Natural killer cell treated with Interleukin-12 subunit alpha and Interleukin-12 subunit beta and Interleukin-15 and Interleukin-18, amount 100 ng/mL, for 72 hours (primary cell): ENCODE measurements at regions not wholly inside any gene's neighbourhood (a gene's known extent, or its start where the extent isn't known, plus 50 kb on each side); places are given as distances from the start of the nearest gene placed in this dataset.

Source experiments
- ATAC-seq, 2 donors: fragments of 150-1000 bp; cut with Tn5 transposase in 1 of 2; sonication (Bioruptor Pico), chemical (Tn5 transposase) in 1 of 2; 2 replicates each; pipeline ENCODE4 v1.10.0; 2021
- DNase-seq: peaks from one replicate; pipeline ENCODE4 v3.0.0; 2022; ENCODE audit warnings: low spot score
- H3K27ac Mint-ChIP-seq, 2 donors: 1 replicate in 1 of 2; 2 replicates in 1 of 2; pipeline ENCODE4 v1.8.0; 2022; ENCODE audit warnings: mixed read lengths in 2 of 2, mild to moderate bottlenecking in 1 of 2, moderate library complexity in 1 of 2
- H3K27me3 Mint-ChIP-seq, 2 donors: 1 replicate in 1 of 2; 2 replicates in 1 of 2; pipeline ENCODE4 v1.8.0; 2022; ENCODE audit warnings: mixed read lengths in 2 of 2
- H3K36me3 Mint-ChIP-seq: one replicate; pipeline ENCODE4 v1.8.0; 2022; ENCODE audit warnings: mixed read lengths
- H3K4me1 Mint-ChIP-seq, 2 donors: 1 replicate in 1 of 2; 2 replicates in 1 of 2; pipeline ENCODE4 v1.8.0; 2022; ENCODE audit warnings: low read depth in 2 of 2, mixed read lengths in 2 of 2, mild to moderate bottlenecking in 1 of 2
- H3K4me3 Mint-ChIP-seq: one replicate; pipeline ENCODE4 v1.8.0; 2022; ENCODE audit warnings: mixed read lengths
- H3K9me3 Mint-ChIP-seq: 2 replicates; pipeline ENCODE4 v1.8.0; 2022; ENCODE audit warnings: mixed read lengths

DNA sequence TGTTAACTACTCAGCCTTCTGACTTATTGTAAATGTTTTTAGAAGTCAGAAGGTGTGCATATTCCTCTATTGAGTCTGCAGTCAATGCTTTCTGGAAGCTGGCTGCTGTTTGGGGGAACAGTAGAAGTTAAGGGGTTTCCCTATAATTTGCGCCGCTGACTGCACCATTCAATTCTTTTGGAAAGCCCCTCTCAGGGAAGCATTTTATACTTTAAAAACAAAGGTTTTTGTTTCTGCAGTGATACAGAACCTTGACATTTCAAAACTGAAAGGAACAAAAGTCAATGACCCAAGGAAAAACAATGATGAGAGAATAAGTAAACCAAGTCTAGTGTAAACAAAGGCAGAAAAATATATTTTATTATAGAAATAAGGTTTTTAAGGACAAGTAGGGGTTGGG is 120.8 kb upstream of the TNFAIP3 start:
- no peak for ATAC-seq
- H3K36me3 Mint-ChIP-seq: no peaks in the 10 kb centered on the region
- DNase-seq: no peak
- H3K27ac Mint-ChIP-seq: peak overlapping the region in 1 of 2 donors; percentile 81
- H3K4me1 Mint-ChIP-seq: peaks cover 14 to 29% of the 10 kb centered on the region in 2 donors
- H3K4me3 Mint-ChIP-seq: no peak overlapping the region
- H3K27me3 Mint-ChIP-seq: peaks cover 0 to 2% of the 10 kb centered on the region in 2 donors
- no peaks in the 10 kb centered on the region for H3K9me3 Mint-ChIP-seq

- Mint-ChIP-seq H3K9me3 (no peaks in the 10 kb centered on the region), H3K4me3 (no peak overlapping the region), H3K36me3 (no peaks in the 10 kb centered on the region), H3K27me3 (peaks cover 0 to 6% of the 10 kb centered on the region in 2 donors), H3K4me1 (peaks cover 14 to 32% of the 10 kb centered on the region in 2 donors), H3K27ac (no peak overlapping the region)
- DNase-seq: no peak
- ATAC-seq: no peak
Measured at GRCh38 chr6:137749696-137750211, 117.3 kb upstream of the TNFAIP3 start.

GRCh38 chr6:137750297-137750696 is 116.8 kb upstream of the TNFAIP3 start:
- peaks cover 3 to 6% of the 10 kb centered on the region in 2 donors for H3K27me3 Mint-ChIP-seq
- peaks cover 8 to 28% of the 10 kb centered on the region in 2 donors for H3K4me1 Mint-ChIP-seq
- no peaks in the 10 kb centered on the region for H3K36me3 Mint-ChIP-seq
- no peak overlapping the region for H3K4me3 Mint-ChIP-seq
- H3K9me3 Mint-ChIP-seq: no peaks in the 10 kb centered on the region
- DNase-seq (no peak), ATAC-seq (no peak)
- no peak overlapping the region for H3K27ac Mint-ChIP-seq

DNA sequence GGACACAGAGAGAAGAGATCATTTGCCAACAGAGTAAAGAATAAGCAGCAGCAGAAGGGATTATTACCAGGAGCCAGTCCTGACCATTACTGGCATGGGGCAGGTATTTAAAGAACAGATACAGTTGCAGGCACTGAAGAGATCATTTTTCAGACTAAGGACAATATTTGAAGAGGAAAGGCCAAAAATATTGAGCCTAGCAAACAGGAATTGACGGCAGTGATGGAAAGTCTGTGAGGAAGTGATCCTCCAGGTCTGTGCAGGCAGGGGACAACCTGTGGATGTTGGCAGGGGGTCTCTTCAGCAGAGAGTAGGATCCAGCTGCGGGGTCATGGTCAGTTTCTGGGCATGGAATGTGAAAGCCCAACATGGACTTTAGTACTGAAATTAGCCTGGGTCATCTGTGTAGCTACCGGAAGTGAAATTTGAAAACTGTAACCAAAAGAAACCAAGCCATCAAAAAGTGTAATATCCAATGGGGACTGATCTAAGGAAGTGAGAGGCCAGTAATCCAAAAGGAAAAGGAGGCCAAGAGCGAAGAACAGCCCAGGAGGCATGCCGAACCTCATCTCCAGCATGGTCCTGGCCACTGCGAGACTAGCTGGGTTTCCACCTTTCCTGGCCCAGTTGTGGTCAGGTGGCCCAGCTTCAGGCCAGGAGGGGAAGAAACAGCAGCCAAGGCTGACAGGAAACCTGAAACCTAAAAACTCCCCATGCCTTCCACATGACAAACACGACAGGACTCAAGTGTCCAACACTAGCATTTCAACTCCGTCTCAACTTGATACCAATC is 115.1 kb upstream of the TNFAIP3 start:
- ATAC-seq (no peak), DNase-seq (no peak)
- Mint-ChIP-seq H3K36me3 (no peaks in the 10 kb centered on the region), H3K4me3 (no peak overlapping the region), H3K27ac (peak overlapping the region in 1 of 2 donors; percentile 40), H3K9me3 (no peaks in the 10 kb centered on the region), H3K27me3 (peaks cover 6 to 8% of the 10 kb centered on the region in 2 donors), H3K4me1 (peaks cover 6 to 19% of the 10 kb centered on the region in 2 donors)

- peaks cover 10 to 15% of the 10 kb centered on the region in 2 donors for H3K4me1 Mint-ChIP-seq
- DNase-seq: no peak
- H3K36me3 Mint-ChIP-seq: no peaks in the 10 kb centered on the region
- H3K27ac Mint-ChIP-seq: no peak overlapping the region
- ATAC-seq: no peak
- H3K4me3 Mint-ChIP-seq: no peak overlapping the region
- H3K9me3 Mint-ChIP-seq: no peaks in the 10 kb centered on the region
- peaks cover 6 to 8% of the 10 kb centered on the region in 2 donors for H3K27me3 Mint-ChIP-seq
Measured at GRCh38 chr6:137754366-137754765, 112.7 kb upstream of the TNFAIP3 start.

GRCh38 chr6:137754866-137755265 is 112.2 kb upstream of the TNFAIP3 start:
- Mint-ChIP-seq H3K4me1 (peaks cover 10 to 15% of the 10 kb centered on the region in 2 donors), H3K27ac (peak overlapping the region in 1 of 2 donors; percentile 75)
- ATAC-seq: no peak

GRCh38 chr6:137755284-137755683 is 111.8 kb upstream of the TNFAIP3 start:
- no peak for DNase-seq
- Mint-ChIP-seq H3K27ac (peak overlapping the region in 1 of 2 donors; percentile 75), H3K4me3 (no peak overlapping the region), H3K27me3 (peaks cover 6 to 8% of the 10 kb centered on the region in 2 donors), H3K4me1 (peaks cover 7 to 15% of the 10 kb centered on the region in 2 donors), H3K9me3 (no peaks in the 10 kb centered on the region), H3K36me3 (no peaks in the 10 kb centered on the region)
- no peak for ATAC-seq

More at GRCh38 chr6:137754866-137755265, 112.2 kb upstream of the TNFAIP3 start:
- peaks cover 6 to 8% of the 10 kb centered on the region in 2 donors for H3K27me3 Mint-ChIP-seq
- no peaks in the 10 kb centered on the region for H3K36me3 Mint-ChIP-seq
- no peak for DNase-seq
- no peaks in the 10 kb centered on the region for H3K9me3 Mint-ChIP-seq
- H3K4me3 Mint-ChIP-seq: no peak overlapping the region

DNA sequence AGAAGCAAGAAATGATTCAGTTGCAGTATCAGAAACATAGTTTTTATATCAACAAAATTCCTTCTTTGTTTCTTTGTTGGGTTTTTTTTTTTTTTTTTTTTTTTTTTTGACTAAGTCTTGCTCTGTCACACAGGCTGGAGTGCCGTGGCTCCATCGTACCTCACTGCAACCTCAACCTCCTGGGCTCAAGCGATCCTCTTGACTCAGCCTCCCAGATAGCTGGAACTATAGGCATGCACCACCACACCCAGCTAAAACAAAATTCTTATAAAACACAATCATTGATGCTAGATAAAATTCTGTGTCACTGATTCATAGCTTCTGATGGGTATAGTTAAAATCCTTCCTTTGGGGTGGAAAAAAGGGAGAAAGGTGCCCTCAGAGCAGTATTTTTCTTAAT is 110.3 kb upstream of the TNFAIP3 start:
- Mint-ChIP-seq H3K36me3 (no peaks in the 10 kb centered on the region), H3K4me3 (no peak overlapping the region), H3K27ac (no peak overlapping the region), H3K4me1 (peaks cover 7 to 21% of the 10 kb centered on the region in 2 donors), H3K27me3 (peaks cover 6 to 8% of the 10 kb centered on the region in 2 donors), H3K9me3 (no peaks in the 10 kb centered on the region)
- DNase-seq: no peak
- ATAC-seq: no peak

GRCh38 chr6:137758661-137759060 is 108.4 kb upstream of the TNFAIP3 start:
- H3K4me3 Mint-ChIP-seq: no peak overlapping the region
- no peak overlapping the region for H3K27ac Mint-ChIP-seq
- H3K36me3 Mint-ChIP-seq: no peaks in the 10 kb centered on the region
- peaks cover 2 to 8% of the 10 kb centered on the region in 2 donors for H3K27me3 Mint-ChIP-seq
- ATAC-seq: no peak
- H3K4me1 Mint-ChIP-seq: peaks cover 10 to 24% of the 10 kb centered on the region in 2 donors
- no peaks in the 10 kb centered on the region for H3K9me3 Mint-ChIP-seq
- no peak for DNase-seq

DNA sequence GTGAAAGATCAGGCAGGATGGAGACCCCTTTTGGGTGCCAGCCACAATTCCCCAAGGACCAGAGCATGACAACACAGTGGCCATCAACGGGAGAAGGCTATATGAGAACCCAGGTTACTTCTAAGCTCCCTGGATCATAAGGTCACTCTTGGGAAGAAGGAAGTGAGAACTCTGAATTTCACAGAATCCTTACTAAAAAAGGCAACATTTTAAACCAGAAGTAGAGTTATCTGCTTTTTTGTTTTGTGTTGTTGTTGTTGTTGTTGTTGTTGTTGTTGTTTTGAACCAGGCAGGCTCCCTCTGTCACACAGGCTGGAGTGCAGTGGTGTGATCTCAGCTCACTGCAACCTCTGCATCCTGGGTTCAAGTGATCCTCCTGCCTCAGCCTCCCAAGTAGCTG is 107.4 kb upstream of the TNFAIP3 start:
- Mint-ChIP-seq H3K9me3 (no peaks in the 10 kb centered on the region), H3K27ac (no peak overlapping the region), H3K4me3 (no peak overlapping the region), H3K4me1 (peaks cover 16 to 23% of the 10 kb centered on the region in 2 donors), H3K27me3 (peaks cover 2 to 8% of the 10 kb centered on the region in 2 donors), H3K36me3 (no peaks in the 10 kb centered on the region)
- ATAC-seq (no peak), DNase-seq (no peak)

GRCh38 chr6:137761072-137761471 is 106.0 kb upstream of the TNFAIP3 start:
- DNase-seq (no peak), ATAC-seq (no peak)
- Mint-ChIP-seq H3K27ac (no peak overlapping the region), H3K4me1 (peaks cover 16 to 23% of the 10 kb centered on the region in 2 donors), H3K4me3 (no peak overlapping the region), H3K36me3 (no peaks in the 10 kb centered on the region), H3K27me3 (no peaks in the 10 kb centered on the region), H3K9me3 (no peaks in the 10 kb centered on the region)

DNA sequence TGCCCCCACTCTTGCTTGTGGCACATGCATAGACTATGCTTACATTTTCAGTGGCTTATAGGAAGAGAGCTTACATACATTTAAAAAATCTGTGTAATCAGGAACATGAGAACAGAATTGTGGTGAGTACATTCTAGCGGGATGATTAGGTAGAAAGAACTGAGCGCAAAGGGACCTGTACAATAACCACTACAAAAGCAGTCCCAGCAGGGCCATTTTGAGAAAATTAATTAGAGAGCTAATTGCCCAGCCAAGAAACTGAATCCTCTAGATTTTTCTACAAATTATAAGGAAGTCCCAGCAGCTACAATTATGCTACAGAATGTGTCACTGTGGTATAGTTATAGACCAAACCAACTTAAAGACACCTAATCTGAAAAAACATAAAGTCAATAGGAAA is 105.6 kb upstream of the TNFAIP3 start:
- no peak for DNase-seq
- Mint-ChIP-seq H3K27me3 (no peaks in the 10 kb centered on the region), H3K9me3 (no peaks in the 10 kb centered on the region), H3K4me1 (peaks cover 16 to 23% of the 10 kb centered on the region in 2 donors), H3K36me3 (no peaks in the 10 kb centered on the region), H3K4me3 (no peak overlapping the region), H3K27ac (no peak overlapping the region)
- no peak for ATAC-seq

- ATAC-seq (no peak), DNase-seq (no peak)
- peaks cover 21 to 23% of the 10 kb centered on the region in 2 donors for H3K4me1 Mint-ChIP-seq
- H3K27me3 Mint-ChIP-seq: no peaks in the 10 kb centered on the region
- no peak overlapping the region for H3K4me3 Mint-ChIP-seq
- no peaks in the 10 kb centered on the region for H3K36me3 Mint-ChIP-seq
- peak overlapping the region in 1 of 2 donors; percentile 37 for H3K27ac Mint-ChIP-seq
- H3K9me3 Mint-ChIP-seq: no peaks in the 10 kb centered on the region
Measured at GRCh38 chr6:137762168-137763090, 104.6 kb upstream of the TNFAIP3 start.
